SKM-1 (cell line): ENCODE measurements at regions not wholly inside any gene's neighbourhood (a gene's known extent, or its start where the extent isn't known, plus 50 kb on each side); places are given as distances from the start of the nearest gene placed in this dataset.
"Not testable (repeated sequence)": the region's sequence is repeated elsewhere in the genome, so short reads cannot be mapped to it uniquely, and the experiment has no call there.

ENCODE experiments used
- DNase-seq: peaks from one replicate; lab custom pipeline; 2025; ENCODE audit not compliant: unreplicated experiment; lab: John Stamatoyannopoulos, UW

DNA sequence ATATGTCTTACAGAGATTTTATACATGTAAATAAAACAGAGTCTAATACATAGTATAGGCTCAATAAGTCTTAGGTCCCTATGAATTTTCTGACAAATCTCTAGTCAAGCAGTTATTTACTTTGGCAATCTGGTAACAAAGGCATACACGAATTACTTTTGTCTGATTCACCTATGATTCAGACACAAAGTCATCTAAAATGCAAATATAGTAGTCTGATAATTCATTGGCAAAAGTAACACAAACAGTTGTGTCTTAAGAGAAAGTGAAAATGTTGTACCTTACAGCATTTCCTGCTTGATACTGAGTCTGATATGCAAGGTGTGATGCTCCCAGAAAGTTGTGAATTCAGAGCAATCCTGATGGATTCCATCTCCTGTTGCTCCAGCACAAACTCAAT is 209.4 kb upstream of the PRSS1 start:
- DNase-seq: no peak

DNA sequence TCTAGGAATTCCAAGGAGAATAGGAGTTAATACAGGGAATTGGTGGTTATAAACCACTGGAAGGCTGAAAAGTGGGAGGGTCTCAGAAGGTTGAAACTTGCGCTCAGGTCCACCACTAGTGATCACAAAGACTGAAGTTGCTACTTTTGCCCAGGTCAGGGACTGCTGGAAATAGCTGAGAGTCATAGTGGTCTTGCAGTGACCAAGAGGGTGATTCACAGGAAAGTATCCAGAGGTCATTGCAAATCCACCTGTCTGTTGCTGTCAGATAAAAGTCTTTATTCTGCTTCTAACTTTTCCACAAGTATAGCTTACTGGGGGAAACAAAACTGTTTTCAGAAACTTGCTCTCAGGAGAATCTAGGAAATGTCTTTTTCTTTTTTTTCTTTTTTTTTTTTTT is 211.5 kb upstream of the PRSS1 start:
- DNase-seq: no peak

DNA sequence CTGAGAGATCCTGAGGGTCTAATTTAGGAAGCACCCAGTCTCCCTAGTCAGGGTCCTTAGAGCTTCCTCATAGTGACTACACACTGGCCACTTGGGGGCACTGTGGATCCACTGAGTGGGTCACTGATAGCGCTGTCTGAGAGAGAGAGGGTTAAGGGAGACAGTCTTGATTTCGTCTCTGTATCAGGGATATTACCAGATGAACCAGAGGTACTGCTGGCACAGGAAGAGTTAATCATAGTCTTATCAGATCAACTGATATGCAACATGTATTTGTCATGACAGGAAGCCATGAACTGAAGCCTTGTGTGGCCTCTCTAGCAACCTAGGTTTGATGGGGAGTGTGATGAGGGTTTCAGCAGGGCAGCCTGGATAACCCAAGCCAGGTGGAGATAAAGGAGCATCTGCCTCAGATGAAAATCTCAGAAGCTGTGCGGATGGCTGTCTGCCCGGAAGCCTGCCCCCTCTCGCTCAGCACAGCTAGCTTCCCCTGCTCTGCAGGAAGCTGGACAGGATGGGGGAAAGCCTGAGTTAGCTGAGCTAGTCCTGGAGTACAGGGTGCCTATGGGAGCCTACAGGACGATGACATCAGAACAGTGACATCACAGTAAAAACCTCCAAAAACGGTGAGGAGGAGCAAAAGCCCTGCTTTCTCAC is 214.0 kb upstream of the PRSS1 start:
- peak; percentile 66 for DNase-seq

DNA sequence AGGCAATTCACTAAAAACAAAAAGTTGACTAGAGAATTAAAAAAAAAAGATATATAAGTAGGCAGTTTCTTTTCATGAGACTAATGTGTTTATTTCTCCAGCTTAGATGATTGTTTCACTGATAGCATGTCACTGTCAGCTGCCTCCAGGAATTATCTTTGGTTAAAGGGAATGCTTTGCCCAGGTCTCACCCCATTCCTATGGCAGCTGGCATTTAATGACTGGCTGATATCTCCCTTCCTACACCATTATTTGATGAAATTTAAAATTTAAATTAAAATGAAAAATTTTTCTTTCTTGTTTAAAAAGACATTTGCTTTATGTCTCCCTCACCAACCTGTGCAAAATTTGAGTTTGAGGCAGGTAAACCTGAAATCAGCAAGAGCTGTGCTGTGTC is 214.5 kb upstream of the PRSS1 start:
- DNase-seq: no peak

DNA sequence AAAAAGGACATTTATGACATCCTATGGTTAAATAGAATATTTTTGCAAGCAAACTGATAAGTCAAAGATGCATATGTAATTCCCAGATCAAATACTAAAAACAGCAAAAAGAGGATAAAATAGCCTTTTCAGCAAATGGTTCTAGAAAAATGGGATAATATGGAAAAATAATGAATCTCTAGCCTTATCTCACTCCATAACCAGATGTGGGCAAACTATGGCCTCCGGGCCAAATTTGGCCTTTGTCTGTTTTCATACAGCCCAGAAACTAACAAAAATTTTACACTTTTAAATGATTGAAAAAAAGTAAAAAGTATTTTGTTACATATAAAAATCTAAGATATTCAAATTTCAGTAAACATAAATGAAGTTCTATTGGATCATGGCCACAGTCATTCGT is 215.4 kb upstream of the PRSS1 start:
- DNase-seq: no peak

DNA sequence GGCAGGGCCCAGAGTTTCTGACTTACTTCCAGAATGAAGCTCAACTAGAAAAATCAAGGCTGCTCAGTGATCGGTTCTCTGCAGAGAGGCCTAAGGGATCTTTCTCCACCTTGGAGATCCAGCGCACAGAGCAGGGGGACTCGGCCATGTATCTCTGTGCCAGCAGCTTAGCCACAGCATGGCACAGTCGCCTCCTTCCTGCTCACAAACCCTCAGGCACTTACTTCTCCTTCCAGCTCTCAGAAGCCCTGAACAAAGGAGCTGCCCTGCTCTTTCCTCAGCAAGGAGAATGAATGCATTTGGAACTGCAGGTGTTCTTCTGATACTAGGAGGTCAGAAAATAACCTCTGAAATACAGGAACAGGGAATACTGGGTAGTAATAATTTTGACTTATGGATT is 219.7 kb upstream of the PRSS1 start:
- no peak for DNase-seq

DNA sequence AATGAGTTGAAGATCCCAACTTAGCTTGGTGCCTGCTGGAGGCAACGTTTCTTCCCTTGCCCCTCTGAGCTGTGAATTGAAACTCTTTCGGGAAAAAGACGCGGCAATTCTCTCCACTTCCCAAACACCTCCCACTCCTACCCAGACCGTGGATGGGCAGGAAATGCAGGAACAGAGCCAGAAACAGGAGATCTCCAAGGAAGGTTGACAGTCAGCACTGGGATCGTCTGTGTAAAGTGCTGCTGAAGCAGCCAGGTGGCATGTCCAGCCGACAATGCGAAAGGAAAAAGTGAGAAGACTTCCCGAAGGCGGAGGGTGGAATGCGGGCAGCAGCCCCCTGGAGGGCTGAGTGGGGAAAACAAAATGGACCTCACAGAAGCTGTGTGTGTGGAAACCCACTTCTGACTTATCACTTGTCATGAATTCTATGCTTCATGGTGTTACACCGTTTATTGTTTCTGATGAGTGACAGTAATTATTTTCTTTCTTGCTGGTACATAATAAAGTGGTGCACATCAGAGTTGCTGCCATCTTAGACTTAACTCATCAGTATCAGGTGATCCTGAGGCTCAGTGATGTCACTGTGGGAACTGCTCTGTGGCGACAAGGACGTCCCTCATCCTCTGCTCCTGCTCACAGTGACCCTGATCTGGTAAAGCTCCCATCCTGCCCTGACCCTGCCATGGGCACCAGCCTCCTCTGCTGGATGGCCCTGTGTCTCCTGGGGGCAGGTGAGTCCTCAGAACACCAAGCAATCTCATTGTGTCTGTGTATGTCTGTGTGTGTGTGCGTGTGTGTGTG is 220.5 kb upstream of the PRSS1 start:
- DNase-seq: no peak

DNA sequence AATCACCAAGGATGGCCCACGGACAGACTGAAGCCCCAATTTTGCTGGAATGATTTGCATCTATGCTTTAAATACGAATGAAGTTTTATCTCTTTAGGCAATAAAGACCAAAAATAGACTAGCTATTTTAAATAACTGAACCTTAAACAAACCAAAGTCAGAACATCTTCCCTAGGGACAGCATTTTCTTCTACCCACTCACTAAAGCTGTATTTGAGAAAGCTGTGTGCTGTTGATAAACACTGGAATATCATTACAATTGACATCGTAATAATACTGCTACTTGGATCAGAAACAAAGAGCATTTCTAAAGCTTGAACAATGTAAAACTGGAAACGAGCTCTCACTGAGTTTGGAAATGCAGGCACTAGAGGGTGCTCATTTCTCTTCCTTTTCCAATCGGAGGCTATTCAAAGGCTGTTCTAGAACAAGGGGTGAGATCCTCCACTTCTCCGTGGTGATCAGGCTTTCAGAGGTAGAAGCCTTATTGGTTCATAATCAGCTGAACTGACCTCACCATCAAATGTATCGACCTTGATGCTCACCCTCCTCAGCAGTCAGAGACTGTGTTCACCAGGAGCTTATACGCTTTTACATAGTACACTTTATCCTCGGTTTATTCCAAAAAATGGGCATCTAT is 225.3 kb upstream of the PRSS1 start:
- no peak for DNase-seq

DNA sequence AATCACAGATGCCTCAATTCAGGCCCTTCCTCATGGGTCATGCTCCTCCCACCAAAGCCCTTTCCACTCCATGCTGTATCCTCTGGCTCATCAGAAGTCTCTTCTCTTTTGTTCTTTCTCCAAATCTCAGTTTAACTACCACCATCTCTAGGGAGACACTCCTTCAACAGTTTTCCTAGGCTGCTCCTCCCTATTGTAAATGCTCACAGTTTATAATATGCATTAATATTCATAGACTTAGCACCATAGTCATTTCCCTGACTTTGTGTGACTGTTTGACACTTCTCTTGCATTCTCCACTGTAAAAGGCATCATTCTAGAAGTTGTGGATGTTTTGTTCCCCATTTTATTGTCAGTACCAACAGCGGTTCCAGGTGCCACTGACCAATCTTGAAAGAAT is 226.5 kb upstream of the PRSS1 start:
- DNase-seq: no peak

DNA sequence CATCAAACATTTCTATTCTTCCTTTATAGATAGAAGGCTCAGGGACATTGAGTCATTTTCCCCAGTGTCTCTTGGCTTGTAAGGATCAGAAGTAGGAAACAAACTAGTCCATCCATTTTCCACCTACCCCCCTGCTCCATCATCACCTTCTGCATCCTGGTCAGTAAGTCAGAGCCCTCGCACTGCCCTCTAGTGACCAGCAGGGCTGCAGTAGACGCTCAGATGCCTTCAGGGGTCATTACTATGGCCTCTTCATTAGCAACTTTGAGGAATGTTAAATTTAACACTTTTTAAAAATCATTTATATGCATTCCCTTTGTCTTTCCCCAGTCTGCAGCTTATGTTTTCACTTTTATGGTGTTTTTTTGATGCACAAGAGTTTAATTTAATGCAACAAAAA is 228.4 kb upstream of the PRSS1 start:
- not testable (repeated sequence) for DNase-seq

DNA sequence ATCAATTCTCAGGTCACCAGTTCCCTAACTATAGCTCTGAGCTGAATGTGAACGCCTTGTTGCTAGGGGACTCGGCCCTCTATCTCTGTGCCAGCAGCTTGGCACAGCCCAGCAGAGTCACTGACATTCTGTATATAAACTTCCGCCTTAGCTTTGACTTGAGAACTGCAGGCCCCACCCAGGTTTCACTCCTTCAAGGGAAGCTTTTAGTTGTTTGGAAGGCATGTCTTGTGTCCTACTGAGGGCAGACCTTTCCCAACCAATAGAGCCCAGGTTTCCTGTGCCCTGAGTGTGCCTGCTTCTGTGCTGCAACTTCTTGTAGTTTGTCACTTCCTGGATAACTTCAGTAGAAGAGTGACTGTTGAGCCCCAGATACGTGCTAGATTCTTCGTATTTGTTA is 228.8 kb upstream of the PRSS1 start:
- DNase-seq: not testable (repeated sequence)

DNA sequence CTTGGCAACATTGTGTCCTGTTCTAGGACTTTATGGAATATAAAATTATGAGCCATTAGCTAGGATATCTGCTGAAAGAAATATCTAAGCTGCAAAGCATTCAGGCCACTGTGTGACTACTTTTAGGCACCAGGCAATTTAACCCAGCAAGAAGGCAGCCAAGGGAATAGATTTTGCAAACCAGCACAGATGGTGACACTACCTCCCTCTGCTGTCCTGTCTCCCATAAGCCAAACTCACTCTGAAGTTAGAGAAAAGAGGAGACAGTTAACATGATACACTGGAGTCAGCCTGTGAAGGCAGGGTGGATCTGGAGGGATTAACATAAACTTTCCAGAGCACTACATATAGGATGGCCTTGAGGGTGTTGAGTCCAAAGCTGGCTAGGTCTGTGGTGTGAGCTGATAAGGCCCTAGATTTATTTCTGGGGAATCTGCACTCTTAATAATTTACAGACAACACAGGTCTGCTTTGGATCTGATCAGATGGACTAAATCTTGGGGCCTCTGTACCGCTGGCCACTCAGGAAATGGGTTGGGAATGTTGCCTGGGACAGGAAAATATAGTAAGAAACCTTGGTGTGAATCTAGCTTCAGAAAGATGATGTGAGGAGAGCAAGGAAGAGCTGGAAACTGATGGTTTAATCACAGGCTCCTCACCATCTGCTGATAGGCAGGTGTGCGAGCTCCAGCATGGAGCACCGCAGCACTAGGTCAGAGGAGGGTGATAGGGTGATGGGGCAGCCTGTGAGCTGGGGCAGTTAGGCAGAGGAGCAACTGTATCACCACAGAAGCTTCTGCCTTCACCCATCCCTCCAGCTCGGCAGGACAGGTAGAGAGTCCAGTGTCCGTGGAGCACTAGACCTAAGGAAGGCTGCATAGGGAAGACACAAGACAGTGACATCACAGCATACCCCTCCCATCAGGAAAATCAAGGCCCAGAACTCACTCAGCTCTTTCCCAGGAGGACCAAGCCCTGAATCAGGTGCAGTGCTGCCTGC is 229.9 kb upstream of the PRSS1 start:
- no peak for DNase-seq

DNA sequence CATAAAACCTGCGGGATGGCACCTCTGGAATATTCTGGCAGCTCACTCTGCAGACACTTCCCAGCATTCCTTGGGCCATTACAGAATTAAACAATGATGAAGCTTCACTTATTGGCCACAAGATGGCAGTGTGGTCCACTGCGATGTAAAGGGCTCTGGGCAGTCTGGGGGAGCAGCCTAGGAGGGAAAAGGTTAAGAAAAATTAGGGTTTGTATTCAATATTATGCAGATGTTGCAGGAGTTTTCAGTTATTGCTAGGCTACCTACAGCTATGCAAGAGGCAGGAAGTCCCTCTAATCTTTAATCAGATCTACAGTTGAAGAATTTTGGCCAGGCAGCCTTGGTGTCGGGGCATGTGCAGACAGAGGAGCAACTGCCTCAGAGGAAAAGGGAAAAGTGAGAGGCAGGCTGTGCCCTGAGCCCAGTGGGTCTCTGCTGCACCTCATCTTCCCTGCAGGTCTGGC is 233.2 kb upstream of the PRSS1 start:
- peak; percentile 30 for DNase-seq

DNA sequence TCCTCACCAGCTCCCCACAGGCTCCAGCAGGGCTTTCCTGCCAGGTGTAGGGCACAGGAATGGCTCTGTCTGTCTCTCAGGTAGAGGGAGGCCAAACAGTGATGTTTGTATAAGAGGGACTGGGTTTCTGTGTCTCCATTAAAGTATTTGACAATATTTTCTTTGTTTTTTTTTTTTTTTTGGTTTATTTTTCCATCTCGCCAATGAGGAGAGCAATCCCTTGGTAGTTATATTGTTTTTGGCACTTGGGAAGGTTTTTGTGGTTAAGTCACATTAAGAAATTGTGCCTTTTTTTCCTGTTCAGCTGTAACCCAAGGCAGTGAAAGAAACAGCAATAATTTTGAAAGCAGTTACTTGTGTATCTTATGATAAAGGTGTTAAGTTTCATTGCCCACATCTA is 234.6 kb upstream of the PRSS1 start:
- DNase-seq: not testable (repeated sequence)

DNA sequence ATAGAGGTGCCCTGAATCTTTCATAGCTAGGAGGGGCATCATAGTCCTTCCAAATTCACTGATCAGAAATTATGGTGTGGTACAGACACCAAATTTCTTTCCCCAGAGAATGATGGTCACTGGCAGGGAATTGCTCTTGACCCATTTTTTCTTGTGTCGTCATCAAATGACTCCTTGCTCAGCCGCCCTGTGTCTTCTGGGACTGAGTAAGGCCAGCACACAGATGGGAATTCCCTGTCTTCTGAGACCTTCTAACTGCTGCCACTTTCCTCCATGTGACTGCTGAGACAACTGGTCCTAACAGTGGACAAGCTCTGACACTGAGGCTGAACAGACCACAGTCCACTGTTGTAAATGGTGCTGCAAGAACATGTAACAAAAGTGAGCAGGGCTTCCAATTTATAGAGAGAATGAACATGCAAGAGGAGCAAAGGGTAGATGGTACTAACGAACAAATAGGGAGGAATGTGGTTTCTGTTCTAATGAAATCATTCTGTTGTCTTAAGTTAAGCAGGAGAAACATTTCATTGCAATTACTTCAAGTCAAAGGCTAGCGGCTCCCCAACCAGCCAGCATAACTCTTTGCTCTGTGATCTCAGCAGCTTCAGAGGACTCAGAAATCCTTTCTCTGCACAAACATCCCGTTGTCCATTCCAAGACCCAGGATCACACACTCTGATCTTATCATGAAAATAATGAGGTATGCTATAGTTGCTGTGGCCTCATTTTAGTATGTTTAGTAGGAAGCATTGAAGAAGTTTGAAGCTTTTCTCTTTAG is 235.9 kb upstream of the PRSS1 start:
- no peak for DNase-seq

DNA sequence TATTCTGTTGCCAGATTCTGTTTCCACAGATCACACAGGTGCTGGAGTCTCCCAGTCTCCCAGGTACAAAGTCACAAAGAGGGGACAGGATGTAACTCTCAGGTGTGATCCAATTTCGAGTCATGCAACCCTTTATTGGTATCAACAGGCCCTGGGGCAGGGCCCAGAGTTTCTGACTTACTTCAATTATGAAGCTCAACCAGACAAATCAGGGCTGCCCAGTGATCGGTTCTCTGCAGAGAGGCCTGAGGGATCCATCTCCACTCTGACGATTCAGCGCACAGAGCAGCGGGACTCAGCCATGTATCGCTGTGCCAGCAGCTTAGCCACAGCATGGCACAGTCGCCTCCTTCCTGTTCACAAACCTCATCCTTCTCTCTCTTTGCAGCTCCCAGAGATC is 237.5 kb upstream of the PRSS1 start:
- no peak for DNase-seq

DNA sequence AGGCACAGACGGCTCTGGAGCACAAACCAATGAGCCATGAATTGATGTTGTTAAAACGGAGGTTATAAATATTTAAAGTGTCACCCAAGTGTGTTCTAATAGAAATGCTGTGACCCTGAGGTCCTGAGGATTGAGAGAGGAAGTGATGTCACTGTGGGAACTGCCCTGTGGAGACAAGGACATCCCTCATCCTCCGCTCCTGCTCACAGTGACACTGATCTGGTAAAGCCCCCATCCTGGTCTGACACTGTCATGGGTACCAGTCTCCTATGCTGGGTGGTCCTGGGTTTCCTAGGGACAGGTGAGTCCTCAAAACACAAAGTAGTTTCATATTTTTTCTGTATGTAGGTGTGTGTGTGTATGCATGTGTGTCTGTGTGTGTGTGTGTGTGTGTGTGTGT is 237.9 kb upstream of the PRSS1 start:
- no peak for DNase-seq

DNA sequence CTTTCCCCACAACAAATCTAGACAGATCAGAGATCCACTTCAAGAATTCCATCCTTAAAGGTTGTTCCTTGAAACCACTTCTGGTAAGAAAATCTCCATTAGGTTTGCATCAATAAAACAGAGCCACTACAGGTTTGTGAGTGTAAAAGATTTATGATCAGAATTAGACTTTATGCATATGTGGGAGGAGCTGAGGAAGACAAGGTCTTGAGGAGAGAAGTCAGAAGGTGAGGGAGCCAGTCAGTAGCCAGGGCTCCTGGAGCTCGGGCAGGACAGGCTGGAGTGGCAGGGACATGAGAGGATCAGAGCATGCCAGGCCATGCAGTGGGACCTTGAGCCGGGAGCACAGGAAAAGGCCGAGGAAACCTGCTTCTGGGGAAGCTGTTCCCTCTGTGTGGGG is 240.0 kb upstream of the PRSS1 start:
- not testable (repeated sequence) for DNase-seq

DNA sequence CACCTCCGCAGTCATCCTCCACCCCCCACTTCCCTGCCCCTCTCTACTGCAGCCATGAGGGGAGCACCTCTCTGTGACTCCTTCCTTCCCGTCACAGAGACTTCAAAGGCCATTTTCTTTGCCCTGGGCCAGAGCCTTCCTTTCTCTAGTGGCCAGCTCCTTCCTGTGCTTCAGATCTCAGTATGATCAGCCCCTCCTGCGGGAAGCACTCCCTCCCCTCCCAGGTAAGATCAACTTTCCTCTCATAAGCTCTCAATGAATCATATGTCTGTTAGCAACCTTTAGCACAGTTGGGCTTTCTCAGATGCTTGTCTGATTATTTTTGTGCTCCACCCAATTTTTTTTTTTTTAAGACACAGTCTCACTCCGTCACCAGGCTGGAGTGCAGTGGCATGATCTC is 241.0 kb upstream of the PRSS1 start:
- no peak for DNase-seq

DNA sequence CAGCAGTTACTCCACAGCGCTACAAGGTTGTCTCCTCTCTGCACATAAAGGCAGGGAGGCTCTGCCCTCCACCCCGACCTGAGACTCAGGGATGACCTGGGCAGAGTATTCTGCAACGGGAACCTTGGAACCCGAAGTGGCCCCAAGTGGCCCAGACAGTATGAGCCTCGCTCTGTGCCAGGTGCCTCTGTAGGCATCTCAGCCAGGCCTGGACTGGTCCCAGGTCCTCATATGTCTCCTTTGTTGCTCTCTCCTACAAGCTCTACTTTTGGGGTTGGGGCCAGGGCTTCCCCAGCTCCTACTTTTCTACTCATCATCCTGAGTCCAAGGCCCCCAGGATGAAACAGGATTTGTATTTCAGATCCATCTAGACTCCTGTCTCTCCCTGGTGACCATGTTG is 241.5 kb upstream of the PRSS1 start:
- DNase-seq: no peak
